DND-41 (cell line): ENCODE measurements at regions not wholly inside any gene's neighbourhood (a gene's known extent, or its start where the extent isn't known, plus 50 kb on each side); places are given as distances from the start of the nearest gene placed in this dataset.

Source experiments
- CTCF ChIP-seq: IDR thresholded peaks from 2 replicates; pipeline ENCODE4 v1.5.1; 2012; ENCODE audit warnings: borderline replicate concordance, low read length, moderate library complexity, mild to moderate bottlenecking; ENCODE audit not compliant: poor library complexity, severe bottlenecking; ENCODE audit errors: extremely low read depth
- EZH2 ChIP-seq: IDR thresholded peaks from 3 replicates; pipeline ENCODE4 v1.6.1; 2012; ENCODE audit warnings: borderline replicate concordance, low read depth, mild to moderate bottlenecking, moderate library complexity, low read length, inconsistent platforms; ENCODE audit not compliant: severe bottlenecking

GRCh38 chr1:55848906-55849305 lies 633.7 kb upstream of the USP24 start:
- TF ChIP-seq CTCF (no peak), EZH2 (no peak)
